ENCODE measurements at regions not wholly inside any gene's neighbourhood (a gene's known extent, or its start where the extent isn't known, plus 50 kb on each side); places are given as distances from the start of the nearest gene placed in this dataset.
"Not testable (repeated sequence)": the region's sequence is repeated elsewhere in the genome, so short reads cannot be mapped to it uniquely, and the experiment has no call there.

- Histone ChIP-seq H3K27ac (ENCODE audit: low read depth, low read length) (no peak overlapping the region), H3K9ac (ENCODE audit: low read length) (no peak overlapping the region), H3K27me3 (ENCODE audit: control insufficient read depth, insufficient read depth, low read length) (no peaks in the 10 kb centered on the region), H3K36me3 (ENCODE audit: control insufficient read depth, insufficient read depth, low read length) (no peaks in the 10 kb centered on the region), H3K4me3 (ENCODE audit: low read length) (no peak overlapping the region), H3K4me1 (ENCODE audit: control insufficient read depth, insufficient read depth, low read length) (no peaks in the 10 kb centered on the region)
These were observed 214.2 kb upstream of the ARHGAP42 start for GRCh38 chr11:100472727-100473389.

- Histone ChIP-seq H3K36me3 (ENCODE audit: control insufficient read depth, insufficient read depth, low read length) (no peaks in the 10 kb centered on the region), H3K27ac (ENCODE audit: low read depth, low read length) (no peak overlapping the region), H3K27me3 (ENCODE audit: control insufficient read depth, insufficient read depth, low read length) (no peaks in the 10 kb centered on the region), H3K4me3 (ENCODE audit: low read length) (no peak overlapping the region), H3K9ac (ENCODE audit: low read length) (no peak overlapping the region), H3K4me1 (ENCODE audit: control insufficient read depth, insufficient read depth, low read length) (no peaks in the 10 kb centered on the region)
These were observed 213.7 kb upstream of the ARHGAP42 start for GRCh38 chr11:100473390-100473740.

GRCh38 chr11:100484948-100485347, 202.1 kb upstream of the ARHGAP42 start:
- Histone ChIP-seq H3K36me3 (ENCODE audit: control insufficient read depth, insufficient read depth, low read length) (no peaks in the 10 kb centered on the region), H3K27ac (ENCODE audit: low read depth, low read length) (no peak overlapping the region), H3K27me3 (ENCODE audit: control insufficient read depth, insufficient read depth, low read length) (no peaks in the 10 kb centered on the region), H3K4me3 (ENCODE audit: low read length) (no peak overlapping the region), H3K9ac (ENCODE audit: low read length) (no peak overlapping the region), H3K4me1 (ENCODE audit: control insufficient read depth, insufficient read depth, low read length) (no peaks in the 10 kb centered on the region)

GRCh38 chr11:100498780-100499179, 188.3 kb upstream of the ARHGAP42 start:
- Histone ChIP-seq H3K27me3 (ENCODE audit: control insufficient read depth, insufficient read depth, low read length) (no peaks in the 10 kb centered on the region), H3K36me3 (ENCODE audit: control insufficient read depth, insufficient read depth, low read length) (no peaks in the 10 kb centered on the region), H3K4me1 (ENCODE audit: control insufficient read depth, insufficient read depth, low read length) (no peaks in the 10 kb centered on the region), H3K27ac (ENCODE audit: low read depth, low read length) (no peak overlapping the region), H3K4me3 (ENCODE audit: low read length) (no peak overlapping the region), H3K9ac (ENCODE audit: low read length) (no peak overlapping the region)

- Histone ChIP-seq H3K4me3 (ENCODE audit: low read length) (no peak overlapping the region), H3K9ac (ENCODE audit: low read length) (no peak overlapping the region), H3K27ac (ENCODE audit: low read depth, low read length) (no peak overlapping the region), H3K27me3 (ENCODE audit: control insufficient read depth, insufficient read depth, low read length) (no peaks in the 10 kb centered on the region), H3K4me1 (ENCODE audit: control insufficient read depth, insufficient read depth, low read length) (no peaks in the 10 kb centered on the region), H3K36me3 (ENCODE audit: control insufficient read depth, insufficient read depth, low read length) (no peaks in the 10 kb centered on the region)
These were observed 185.6 kb upstream of the ARHGAP42 start for GRCh38 chr11:100501450-100501849.

- Histone ChIP-seq H3K36me3 (ENCODE audit: control insufficient read depth, insufficient read depth, low read length) (no peaks in the 10 kb centered on the region), H3K4me1 (ENCODE audit: control insufficient read depth, insufficient read depth, low read length) (no peaks in the 10 kb centered on the region), H3K9ac (ENCODE audit: low read length) (no peak overlapping the region), H3K27ac (ENCODE audit: low read depth, low read length) (no peak overlapping the region), H3K4me3 (ENCODE audit: low read length) (no peak overlapping the region), H3K27me3 (ENCODE audit: control insufficient read depth, insufficient read depth, low read length) (no peaks in the 10 kb centered on the region)
These were observed 174.6 kb upstream of the ARHGAP42 start for GRCh38 chr11:100512475-100512874.

GRCh38 chr11:100515087-100515486, 172.0 kb upstream of the ARHGAP42 start:
- Histone ChIP-seq H3K4me3 (ENCODE audit: low read length) (no peak overlapping the region), H3K27me3 (ENCODE audit: control insufficient read depth, insufficient read depth, low read length) (no peaks in the 10 kb centered on the region), H3K4me1 (ENCODE audit: control insufficient read depth, insufficient read depth, low read length) (no peaks in the 10 kb centered on the region), H3K36me3 (ENCODE audit: control insufficient read depth, insufficient read depth, low read length) (no peaks in the 10 kb centered on the region), H3K9ac (ENCODE audit: low read length) (no peak overlapping the region), H3K27ac (ENCODE audit: low read depth, low read length) (no peak overlapping the region)

- no peaks in the 10 kb centered on the region for H3K4me1 ChIP-seq (ENCODE audit: control insufficient read depth, insufficient read depth, low read length)
- no peaks in the 10 kb centered on the region for H3K27me3 ChIP-seq (ENCODE audit: control insufficient read depth, insufficient read depth, low read length)
- no peak overlapping the region for H3K27ac ChIP-seq (ENCODE audit: low read depth, low read length)
- H3K9ac ChIP-seq (ENCODE audit: low read length), result no peak overlapping the region
- H3K36me3 ChIP-seq (ENCODE audit: control insufficient read depth, insufficient read depth, low read length), result no peaks in the 10 kb centered on the region
- H3K4me3 ChIP-seq (ENCODE audit: low read length), result no peak overlapping the region
These were observed 161.9 kb upstream of the ARHGAP42 start for GRCh38 chr11:100525197-100525596.

GRCh38 chr11:100525635-100526034, 161.5 kb upstream of the ARHGAP42 start:
- H3K27ac ChIP-seq (ENCODE audit: low read depth, low read length), result no peak overlapping the region
- no peak overlapping the region for H3K4me3 ChIP-seq (ENCODE audit: low read length)
- H3K4me1 ChIP-seq (ENCODE audit: control insufficient read depth, insufficient read depth, low read length), result no peaks in the 10 kb centered on the region
- H3K27me3 ChIP-seq (ENCODE audit: control insufficient read depth, insufficient read depth, low read length), result no peaks in the 10 kb centered on the region
- H3K9ac ChIP-seq (ENCODE audit: low read length), result no peak overlapping the region
- no peaks in the 10 kb centered on the region for H3K36me3 ChIP-seq (ENCODE audit: control insufficient read depth, insufficient read depth, low read length)

GRCh38 chr11:100528872-100529416, 158.1 kb upstream of the ARHGAP42 start:
- H3K27me3 ChIP-seq (ENCODE audit: control insufficient read depth, insufficient read depth, low read length), result no peaks in the 10 kb centered on the region
- no peaks in the 10 kb centered on the region for H3K4me1 ChIP-seq (ENCODE audit: control insufficient read depth, insufficient read depth, low read length)
- H3K4me3 ChIP-seq (ENCODE audit: low read length), result no peak overlapping the region
- H3K36me3 ChIP-seq (ENCODE audit: control insufficient read depth, insufficient read depth, low read length), result no peaks in the 10 kb centered on the region
- no peak overlapping the region for H3K27ac ChIP-seq (ENCODE audit: low read depth, low read length)
- no peak overlapping the region for H3K9ac ChIP-seq (ENCODE audit: low read length)

GRCh38 chr11:100531290-100531689, 155.8 kb upstream of the ARHGAP42 start:
- not testable (repeated sequence) for H3K4me3 ChIP-seq (ENCODE audit: low read length); H3K9ac ChIP-seq (ENCODE audit: low read length); H3K36me3 ChIP-seq (ENCODE audit: control insufficient read depth, insufficient read depth, low read length); H3K27ac ChIP-seq (ENCODE audit: low read depth, low read length); H3K4me1 ChIP-seq (ENCODE audit: control insufficient read depth, insufficient read depth, low read length); H3K27me3 ChIP-seq (ENCODE audit: control insufficient read depth, insufficient read depth, low read length)

GRCh38 chr11:100536979-100537378, 150.1 kb upstream of the ARHGAP42 start:
- Histone ChIP-seq H3K4me3 (ENCODE audit: low read length) (no peak overlapping the region), H3K36me3 (ENCODE audit: control insufficient read depth, insufficient read depth, low read length) (no peaks in the 10 kb centered on the region), H3K27ac (ENCODE audit: low read depth, low read length) (no peak overlapping the region), H3K27me3 (ENCODE audit: control insufficient read depth, insufficient read depth, low read length) (no peaks in the 10 kb centered on the region), H3K9ac (ENCODE audit: low read length) (no peak overlapping the region), H3K4me1 (ENCODE audit: control insufficient read depth, insufficient read depth, low read length) (no peaks in the 10 kb centered on the region)

- H3K4me1 ChIP-seq (ENCODE audit: control insufficient read depth, insufficient read depth, low read length), result no peaks in the 10 kb centered on the region
- no peaks in the 10 kb centered on the region for H3K36me3 ChIP-seq (ENCODE audit: control insufficient read depth, insufficient read depth, low read length)
- H3K4me3 ChIP-seq (ENCODE audit: low read length), result no peak overlapping the region
- no peak overlapping the region for H3K9ac ChIP-seq (ENCODE audit: low read length)
- no peaks in the 10 kb centered on the region for H3K27me3 ChIP-seq (ENCODE audit: control insufficient read depth, insufficient read depth, low read length)
- H3K27ac ChIP-seq (ENCODE audit: low read depth, low read length), result no peak overlapping the region
These were observed 143.7 kb upstream of the ARHGAP42 start for GRCh38 chr11:100543386-100543785.
